Neural progenitor cell (in vitro differentiated cells): ENCODE measurements at regions not wholly inside any gene's neighbourhood (a gene's known extent, or its start where the extent isn't known, plus 50 kb on each side); places are given as distances from the start of the nearest gene placed in this dataset.

Source experiments
- EZH2 ChIP-seq: fragments of 200-600 bp; sonication (generic); IDR thresholded peaks from 2 replicates; pipeline ENCODE4 v1.6.1; 2017; ENCODE audit warnings: antibody characterized with exemption, mild to moderate bottlenecking, moderate library complexity
- EZH2phosphoT487 ChIP-seq: fragments of 200-600 bp; sonication (generic); IDR thresholded peaks from 2 replicates; pipeline ENCODE4 v1.6.1; 2017; ENCODE audit warnings: antibody characterized with exemption

DNA sequence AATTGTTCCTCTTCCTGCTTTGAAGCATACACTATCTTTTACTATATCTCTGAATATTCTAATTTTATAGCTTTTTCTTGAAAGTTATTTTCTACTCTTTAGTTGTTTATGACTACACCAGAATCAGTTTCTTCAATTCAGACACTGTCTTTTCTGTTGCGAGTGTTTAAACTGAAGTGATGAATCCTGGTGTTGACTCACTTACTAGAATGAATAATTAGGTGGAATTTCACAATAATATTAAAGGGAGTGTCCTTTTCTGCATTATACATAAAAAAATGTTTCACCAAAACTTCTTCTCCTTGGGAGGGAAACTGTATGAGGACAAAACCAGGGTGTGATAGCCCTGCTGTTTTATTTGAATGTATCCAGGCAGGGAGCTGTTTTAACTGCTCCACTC, 1383.1 kb downstream of the C4orf33 start:
- no peak for TF ChIP-seq EZH2
- TF ChIP-seq EZH2phosphoT487 = no peak
